Psoas muscle (tissue), 7 donors: ENCODE measurements at regions not wholly inside any gene's neighbourhood (a gene's known extent, or its start where the extent isn't known, plus 50 kb on each side); places are given as distances from the start of the nearest gene placed in this dataset.

Experiments
- ATAC-seq, 4 donors: fragments of 200-7000 bp; cut with Tn5 transposase; one replicate each; pipeline ENCODE4 v1.9.1; 2020; ENCODE audit warnings: moderate library complexity in 3 of 4, mild to moderate bottlenecking in 2 of 4
- DNase-seq, 2 donors: peaks; one replicate each; pipeline ENCODE4 v3.0.0-alpha.2; 2020
- H3K27ac ChIP-seq: fragments of 200-600 bp; one replicate; pipeline ENCODE4 v1.8.0; 2022
- H3K27me3 ChIP-seq, 3 donors: fragments of 200-600 bp in 1 of 3; one replicate each; pipeline versions ENCODE4 v1.6.1 to v1.8.0; 2013 to 2022; ENCODE audit warnings: low read length in 2 of 3, mild to moderate bottlenecking in 2 of 3, moderate library complexity in 1 of 3; ENCODE audit not compliant: insufficient read depth in 3 of 3
- H3K36me3 ChIP-seq, 2 donors: fragments of 200-600 bp in 1 of 2; one replicate each; pipeline versions ENCODE4 v1.6.1 to v1.8.0; 2013 to 2022; ENCODE audit warnings: low read depth in 1 of 2, mild to moderate bottlenecking in 1 of 2, moderate library complexity in 1 of 2; ENCODE audit not compliant: insufficient read depth in 1 of 2
- H3K4me1 ChIP-seq: fragments of 200-600 bp; one replicate; pipeline ENCODE4 v1.8.0; 2022
- H3K4me3 ChIP-seq: fragments of 200-600 bp; one replicate; pipeline ENCODE4 v1.8.0; 2022; ENCODE audit warnings: mild to moderate bottlenecking
- H3K9me3 ChIP-seq: fragments of 200-600 bp; one replicate; pipeline ENCODE4 v1.8.0; 2022
- CTCF ChIP-seq: fragments of 200-600 bp; IDR thresholded peaks from one replicate; pipeline ENCODE4 v1.8.0; 2022; ENCODE audit warnings: antibody characterized with exemption
- WGBS, 3 donors: extraction: QIAGEN DNeasy Blood & Tissue Kit; methylation state at CpG; one replicate each; pipeline versions ENCODE4 v1.1.6 to v1.1.7; 2013; 5-methylcytosine and 5-hydroxymethylcytosine counted together
- intact Hi-C, 2 donors: fragments of 100-400 bp; cut with DNase I; formaldehyde crosslinking; loops; one replicate each; pipeline versions ENCODE4 v1.11.0 to v1.14.2; 2022
- donor health status: healthy with polysubstance abuse.
- donor health status: DM: no; HTN: no; CAD: no; lungs with moderate emphysema.
- donor health status: Bipolar disorder and iron deficiency.
- donor health status: healthy.
- donor health status: DM: yes; HTN: yes; CAD: no.
- donor health status: DM: no; HTN: no; CAD: no.
- donor health status: DM: yes; HTN: yes; CAD: no.

- DNase-seq: no peak
- WGBS, 3 donors: 52 to 66% (median 58%) methylated on average over 2 of the region's 2 CpGs
- Histone ChIP-seq H3K4me1 (no peaks in the 10 kb centered on the region), H3K27ac (no peak overlapping the region), H3K4me3 (no peak overlapping the region), H3K27me3 (no peaks in the 10 kb centered on the region), H3K9me3 (no peaks in the 10 kb centered on the region), H3K36me3 (no peaks in the 10 kb centered on the region)
- intact Hi-C loops: no loop called here
- no peak for TF ChIP-seq CTCF
- ATAC-seq: no peak
These were observed 106.4 kb upstream of the SGK1 start for GRCh38 chr6:134424165-134424797.

GRCh38 chr6:134422426-134423231 is 104.7 kb upstream of the SGK1 start:
- no peaks in the 10 kb centered on the region for H3K27me3 ChIP-seq
- no peak overlapping the region for H3K27ac ChIP-seq
- ATAC-seq (no peak), DNase-seq (no peak)
- H3K4me3 ChIP-seq: no peak overlapping the region
- intact Hi-C loops: no loop called here
- no peaks in the 10 kb centered on the region for H3K4me1 ChIP-seq
- H3K36me3 ChIP-seq: no peaks in the 10 kb centered on the region
- no peaks in the 10 kb centered on the region for H3K9me3 ChIP-seq
- TF ChIP-seq CTCF: no peak
- 92 to 94% (median 93%) methylated on average over 6 of the region's 6 CpGs for WGBS, 3 donors

GRCh38 chr6:134421501-134421900 is 103.6 kb upstream of the SGK1 start:
- H3K4me3 ChIP-seq: no peak overlapping the region
- H3K9me3 ChIP-seq: no peaks in the 10 kb centered on the region
- no peaks in the 10 kb centered on the region for H3K27me3 ChIP-seq
- no peaks in the 10 kb centered on the region for H3K4me1 ChIP-seq
- WGBS, 3 donors: 47 to 61% (median 52%) methylated on average over 1 of the region's 1 CpG
- H3K36me3 ChIP-seq: no peaks in the 10 kb centered on the region
- DNase-seq: no peak
- ATAC-seq: no peak
- TF ChIP-seq CTCF: no peak
- H3K27ac ChIP-seq: no peak overlapping the region
- intact Hi-C loops: no loop called here

- Histone ChIP-seq H3K27ac (no peak overlapping the region), H3K9me3 (no peaks in the 10 kb centered on the region), H3K4me1 (no peaks in the 10 kb centered on the region), H3K4me3 (no peak overlapping the region), H3K36me3 (no peaks in the 10 kb centered on the region), H3K27me3 (no peaks in the 10 kb centered on the region)
- TF ChIP-seq CTCF: no peak
- ATAC-seq (no peak), DNase-seq (no peak)
- WGBS, 3 donors: 86 to 88% (median 87%) methylated on average over 3 of the region's 3 CpGs
- intact Hi-C loops: no loop called here
These were observed 102.8 kb upstream of the SGK1 start for GRCh38 chr6:134420614-134421181.
